DND-41 (cell line): ENCODE measurements at regions not wholly inside any gene's neighbourhood (a gene's known extent, or its start where the extent isn't known, plus 50 kb on each side); places are given as distances from the start of the nearest gene placed in this dataset.

Experiments used
- EZH2 ChIP-seq: IDR thresholded peaks from 3 replicates; pipeline ENCODE4 v1.6.1; 2012; ENCODE audit warnings: borderline replicate concordance, low read depth, mild to moderate bottlenecking, moderate library complexity, low read length, inconsistent platforms; ENCODE audit not compliant: severe bottlenecking
- TF ChIP-seq, protein P1 (sequence below): IDR thresholded peaks from 2 replicates; pipeline ENCODE4 v1.5.1; 2012; ENCODE audit warnings: borderline replicate concordance, low read length, moderate library complexity, mild to moderate bottlenecking; ENCODE audit not compliant: poor library complexity, severe bottlenecking; ENCODE audit errors: extremely low read depth

DNA sequence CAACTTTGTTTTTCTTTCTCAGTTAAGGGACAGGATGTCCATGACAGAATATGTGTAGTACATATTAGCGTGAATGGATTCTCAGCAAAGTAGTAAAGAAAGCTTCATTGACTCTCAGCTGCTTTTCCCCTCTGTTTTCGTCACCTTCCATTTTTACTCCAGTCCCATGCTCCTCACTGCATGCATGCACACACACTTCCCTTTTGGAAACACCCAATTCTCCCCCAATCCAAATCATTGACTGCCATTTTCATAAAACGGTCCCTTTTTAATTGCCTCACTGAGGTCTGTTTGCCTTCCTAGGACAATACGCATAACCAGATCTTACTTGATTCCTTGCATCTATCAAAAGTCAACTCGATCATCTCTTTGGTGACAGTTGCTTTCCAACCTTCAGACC lies 287.5 kb upstream of the PARD3B start:
- TF ChIP-seq, protein P1, sequence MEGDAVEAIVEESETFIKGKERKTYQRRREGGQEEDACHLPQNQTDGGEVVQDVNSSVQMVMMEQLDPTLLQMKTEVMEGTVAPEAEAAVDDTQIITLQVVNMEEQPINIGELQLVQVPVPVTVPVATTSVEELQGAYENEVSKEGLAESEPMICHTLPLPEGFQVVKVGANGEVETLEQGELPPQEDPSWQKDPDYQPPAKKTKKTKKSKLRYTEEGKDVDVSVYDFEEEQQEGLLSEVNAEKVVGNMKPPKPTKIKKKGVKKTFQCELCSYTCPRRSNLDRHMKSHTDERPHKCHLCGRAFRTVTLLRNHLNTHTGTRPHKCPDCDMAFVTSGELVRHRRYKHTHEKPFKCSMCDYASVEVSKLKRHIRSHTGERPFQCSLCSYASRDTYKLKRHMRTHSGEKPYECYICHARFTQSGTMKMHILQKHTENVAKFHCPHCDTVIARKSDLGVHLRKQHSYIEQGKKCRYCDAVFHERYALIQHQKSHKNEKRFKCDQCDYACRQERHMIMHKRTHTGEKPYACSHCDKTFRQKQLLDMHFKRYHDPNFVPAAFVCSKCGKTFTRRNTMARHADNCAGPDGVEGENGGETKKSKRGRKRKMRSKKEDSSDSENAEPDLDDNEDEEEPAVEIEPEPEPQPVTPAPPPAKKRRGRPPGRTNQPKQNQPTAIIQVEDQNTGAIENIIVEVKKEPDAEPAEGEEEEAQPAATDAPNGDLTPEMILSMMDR: no peak
- no peak for TF ChIP-seq EZH2
